ENCODE measurements at regions not wholly inside any gene's neighbourhood (a gene's known extent, or its start where the extent isn't known, plus 50 kb on each side); places are given as distances from the start of the nearest gene placed in this dataset.

- POLR2A ChIA-PET, result no interaction called here
- H3K9ac ChIP-seq (ENCODE audit: control insufficient read depth, insufficient read depth, low read length), result no peak overlapping the region
- DNase-seq (ENCODE audit: low read depth, low spot score) (no peak), ATAC-seq (no peak), FAIRE-seq (no peak)
- intact Hi-C loops (cut with micrococcal nuclease; ENCODE audit: unreplicated experiment), result no loop called here
- no peaks in the 10 kb centered on the region for H3K4me1 ChIP-seq (ENCODE audit: control insufficient read depth, insufficient read depth, low read length)
- RAD21 ChIA-PET (ENCODE audit: unreplicated experiment), result no interaction called here
- H3K4me3 ChIP-seq, result no peak overlapping the region
- H3K27ac ChIP-seq (ENCODE audit: control insufficient read depth, insufficient read depth), result no peak overlapping the region
- WGBS (ENCODE audit: insufficient coverage, insufficient replicate concordance, low lambda C conversion rate, missing lambda C conversion rate), result 74% methylated on average over 3 of the region's 3 CpGs
- H3K4me2 ChIP-seq (ENCODE audit: control insufficient read depth, insufficient read depth), result no peak overlapping the region
- TF ChIP-seq ZNF384 (IDR thresholded peaks at IDR 0.05; ENCODE audit: borderline replicate concordance, low read depth, low read length), result no peak
- TF ChIP-seq CREB1 (IDR thresholded peaks at IDR 0.05; ENCODE audit: low read depth), result no peak
- no peak for TF ChIP-seq GABPA (IDR thresholded peaks at IDR 0.05; ENCODE audit: low read depth)
- no peak for TF ChIP-seq ESRRA (IDR thresholded peaks at IDR 0.05; ENCODE audit: low read length)
- no peak for TF ChIP-seq NFYB (IDR thresholded peaks at IDR 0.05; ENCODE audit: insufficient read depth, low read depth, low read length)
- no peak for TF ChIP-seq PBX3 (IDR thresholded peaks at IDR 0.05; ENCODE audit: insufficient replicate concordance, low read depth, low read length)
- TF ChIP-seq ASH2L (IDR thresholded peaks at IDR 0.05; ENCODE audit: borderline replicate concordance, low read depth), result no peak
- TF ChIP-seq BRCA1 (IDR thresholded peaks at IDR 0.05; ENCODE audit: low read depth, low read length), result no peak
- no peak for TF ChIP-seq CBFB (IDR thresholded peaks at IDR 0.05; ENCODE audit: low read depth)
- no peak for TF ChIP-seq ZBTB40 (IDR thresholded peaks at IDR 0.05; ENCODE audit: borderline replicate concordance)
- no peak for TF ChIP-seq DPF2 (IDR thresholded peaks at IDR 0.05)
- no TSS peak for BruUV-seq (replicated peaks)
- in situ Hi-C loops (cut with MboI), result no loop called here
- no peaks in the 10 kb centered on the region for H4K20me1 ChIP-seq (ENCODE audit: control insufficient read depth, insufficient read depth)
- CTCF ChIA-PET, result interaction anchor here (1.5 kb wide), 1 partner anchor 12 kb away, joined by 3 read pairs; no protein-coding TSS in a partner anchor
- H2AFZ ChIP-seq (ENCODE audit: control insufficient read depth, low read depth, low read length), result no peak overlapping the region
- no peaks in the 10 kb centered on the region for H3K36me3 ChIP-seq (ENCODE audit: control insufficient read depth in 2 of 2, insufficient read depth in 2 of 2, low read length in 1 of 2)
- SMC1A ChIA-PET (ENCODE audit: uncharacterized antibody, unreplicated experiment), result no interaction called here
- no peaks in the 10 kb centered on the region for H3K9me3 ChIP-seq (replicated peaks; ENCODE audit: control insufficient read depth, insufficient read depth, low read length)
- no peaks in the 10 kb centered on the region; a peak in 1 of 4 replicates for H3K27me3 ChIP-seq (replicated peaks in 1 of 2; ENCODE audit: control insufficient read depth in 2 of 2, insufficient read depth in 2 of 2, low read length in 1 of 2)
- H3K79me2 ChIP-seq (ENCODE audit: control insufficient read depth, insufficient read depth, low read length), result no peaks in the 10 kb centered on the region
These were observed 49.9 kb upstream of the SPESP1 start for GRCh38 chr15:68880382-68880781.
